ENCODE measurements at regions not wholly inside any gene's neighbourhood (a gene's known extent, or its start where the extent isn't known, plus 50 kb on each side); places are given as distances from the start of the nearest gene placed in this dataset.

DNA sequence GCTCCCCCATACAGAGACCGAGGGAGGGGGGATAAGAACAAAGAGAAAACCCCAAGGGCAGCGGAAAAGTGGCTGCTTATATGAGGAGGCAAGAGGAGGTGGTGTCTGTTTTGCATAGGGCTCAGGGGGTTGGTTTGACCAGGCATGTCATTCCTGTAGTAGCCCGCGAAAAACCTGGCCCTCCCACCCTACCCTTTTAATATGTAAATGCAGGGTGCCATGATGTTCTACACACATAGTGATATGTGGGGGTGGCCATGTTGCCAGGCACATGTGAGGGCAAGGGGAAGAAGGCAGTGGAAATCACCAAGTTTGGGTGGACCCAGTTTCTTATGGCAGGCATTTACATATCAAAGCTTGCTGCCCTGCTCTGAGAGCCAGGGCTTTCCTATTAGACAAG lies 203.5 kb upstream of the UBL3 start:
- CTCF ChIA-PET = no interaction called here

GRCh38 chr13:30052120-30052519 lies 201.7 kb upstream of the UBL3 start:
- H3F3A ChIP-seq (ENCODE audit: insufficient read depth, low read depth) = no peaks in the 10 kb centered on the region
- no peaks in the 10 kb centered on the region for H3K9me2 ChIP-seq (ENCODE audit: insufficient read depth)
- no peaks in the 10 kb centered on the region for H3K36me3 ChIP-seq (ENCODE audit: low read depth)
- intact Hi-C loops (cut with micrococcal nuclease; ENCODE audit: unreplicated experiment) = no loop called here
- TF ChIP-seq EZH2 (IDR thresholded peaks at IDR 0.05; ENCODE audit: low read depth) (no peak), CTCF (conservative IDR thresholded peaks at IDR 0.05) (no peak)
- ChIA-PET POLR2A (ENCODE audit: unreplicated experiment) (no interaction called here), CTCF (no interaction called here)
- H3K79me2 ChIP-seq (ENCODE audit: low read depth) = no peaks in the 10 kb centered on the region
- no peak for DNase-seq
- H2AFZ ChIP-seq = no peak overlapping the region
- H3K4me1 ChIP-seq (replicated peaks; ENCODE audit: insufficient read depth) = no peaks in the 10 kb centered on the region
- no peaks in the 10 kb centered on the region for H3K9me3 ChIP-seq (ENCODE audit: insufficient read depth, low read depth)
- no peaks in the 10 kb centered on the region for H3K27me3 ChIP-seq (ENCODE audit: insufficient read depth, low read depth)
- H3K4me3 ChIP-seq = no peak overlapping the region
- BruUV-seq (replicated peaks) = no TSS peak
- H3K27ac ChIP-seq = no peak overlapping the region
- no peaks in the 10 kb centered on the region for H4K20me1 ChIP-seq (ENCODE audit: insufficient read depth)
- no peak overlapping the region for H3K4me2 ChIP-seq

More for the DNA sequence above, 203.5 kb upstream of the UBL3 start:
- DNase-seq = no peak
- no peaks in the 10 kb centered on the region for H3K4me1 ChIP-seq (replicated peaks; ENCODE audit: insufficient read depth)
- no peak overlapping the region for H3K4me3 ChIP-seq
- H3K9me2 ChIP-seq (ENCODE audit: insufficient read depth) = no peaks in the 10 kb centered on the region
- no peaks in the 10 kb centered on the region for H3K79me2 ChIP-seq (ENCODE audit: low read depth)
- no peaks in the 10 kb centered on the region for H3K9me3 ChIP-seq (ENCODE audit: insufficient read depth, low read depth)
- POLR2A ChIA-PET (ENCODE audit: unreplicated experiment) = no interaction called here
- BruUV-seq (replicated peaks) = no TSS peak
- TF ChIP-seq CTCF (conservative IDR thresholded peaks at IDR 0.05) (no peak), EZH2 (IDR thresholded peaks at IDR 0.05; ENCODE audit: low read depth) (no peak)
- H3F3A ChIP-seq (ENCODE audit: insufficient read depth, low read depth) = no peaks in the 10 kb centered on the region
- H3K27ac ChIP-seq = no peak overlapping the region
- H3K36me3 ChIP-seq (ENCODE audit: low read depth) = no peaks in the 10 kb centered on the region
- H2AFZ ChIP-seq = no peak overlapping the region
- H3K27me3 ChIP-seq (ENCODE audit: insufficient read depth, low read depth) = no peaks in the 10 kb centered on the region
- H4K20me1 ChIP-seq (ENCODE audit: insufficient read depth) = no peaks in the 10 kb centered on the region
- H3K4me2 ChIP-seq = no peak overlapping the region
- intact Hi-C loops (cut with micrococcal nuclease; ENCODE audit: unreplicated experiment) = no loop called here

GRCh38 chr13:30051531-30052060 lies 201.2 kb upstream of the UBL3 start:
- H3K79me2 ChIP-seq (ENCODE audit: low read depth) = no peaks in the 10 kb centered on the region
- intact Hi-C loops (cut with micrococcal nuclease; ENCODE audit: unreplicated experiment) = no loop called here
- POLR2A ChIA-PET (ENCODE audit: unreplicated experiment) = interaction anchor here (0.6 kb wide), 1 partner anchor 130 kb away, joined by 4 read pairs; no protein-coding TSS in a partner anchor
- no peak for TF ChIP-seq EZH2 (IDR thresholded peaks at IDR 0.05; ENCODE audit: low read depth)
- no peak for TF ChIP-seq CTCF (conservative IDR thresholded peaks at IDR 0.05)
- no peak overlapping the region for H3K4me2 ChIP-seq
- no peaks in the 10 kb centered on the region for H3K9me3 ChIP-seq (ENCODE audit: insufficient read depth, low read depth)
- no peaks in the 10 kb centered on the region for H3K36me3 ChIP-seq (ENCODE audit: low read depth)
- H3K4me3 ChIP-seq = no peak overlapping the region
- no peaks in the 10 kb centered on the region for H3K9me2 ChIP-seq (ENCODE audit: insufficient read depth)
- no peaks in the 10 kb centered on the region for H3K27me3 ChIP-seq (ENCODE audit: insufficient read depth, low read depth)
- no peaks in the 10 kb centered on the region for H4K20me1 ChIP-seq (ENCODE audit: insufficient read depth)
- H2AFZ ChIP-seq = no peak overlapping the region
- BruUV-seq (replicated peaks) = no TSS peak
- H3K27ac ChIP-seq = no peak overlapping the region
- H3F3A ChIP-seq (ENCODE audit: insufficient read depth, low read depth) = no peaks in the 10 kb centered on the region
- CTCF ChIA-PET = no interaction called here
- DNase-seq = no peak
- no peaks in the 10 kb centered on the region for H3K4me1 ChIP-seq (replicated peaks; ENCODE audit: insufficient read depth)

Measured in PC-9 (cell line).